Esophagus squamous epithelium (tissue), 5 donors: ENCODE measurements at regions not wholly inside any gene's neighbourhood (a gene's known extent, or its start where the extent isn't known, plus 50 kb on each side); places are given as distances from the start of the nearest gene placed in this dataset.
"Not testable (repeated sequence)": the region's sequence is repeated elsewhere in the genome, so short reads cannot be mapped to it uniquely, and the experiment has no call there.

Experiments used
- DNase-seq: peaks from one replicate; lab custom pipeline; 2025; lab: John Stamatoyannopoulos, UW
- H3K27ac ChIP-seq, 4 donors: fragments of 200-600 bp; sonication (generic); one replicate each; pipeline ENCODE4 v1.5.1; 2016 to 2019; ENCODE audit warnings: mild to moderate bottlenecking in 1 of 4
- H3K27me3 ChIP-seq, 4 donors: fragments of 200-600 bp; sonication (generic); 1 replicate in 3 of 4; 2 replicates in 1 of 4; pipeline versions ENCODE4 v1.5.1 to v1.6.0; 2017 to 2021; ENCODE audit warnings: antibody characterized with exemption in 1 of 4
- H3K36me3 ChIP-seq, 3 donors: fragments of 200-600 bp; sonication (generic); one replicate each; pipeline ENCODE4 v1.5.1; 2016 to 2019
- H3K4me1 ChIP-seq, 3 donors: fragments of 200-600 bp; sonication (generic); one replicate each; pipeline ENCODE4 v1.5.1; 2017 to 2019
- H3K4me3 ChIP-seq, 4 donors: fragments of 200-600 bp; sonication (generic); 1 replicate in 3 of 4; 2 replicates in 1 of 4; pipeline ENCODE4 v1.5.1; 2016 to 2019; ENCODE audit warnings: mild to moderate bottlenecking in 2 of 4, moderate library complexity in 1 of 4
- H3K9me3 ChIP-seq, 3 donors: fragments of 200-600 bp; sonication (generic); one replicate each; pipeline ENCODE4 v1.5.1; 2016 to 2019
- CTCF ChIP-seq, 6 experiments: fragments of 450-650 bp in 4 of 6; fragments of 200-600 bp in 2 of 6; sonication (generic) in 2 of 6; IDR thresholded peaks; one replicate each; pipeline ENCODE4 v1.5.1; 2016 to 2019; ENCODE audit warnings: antibody characterized with exemption in 6 of 6, mild to moderate bottlenecking in 4 of 6, moderate library complexity in 4 of 6
- POLR2A ChIP-seq, 4 donors: fragments of 450-650 bp; IDR thresholded peaks; one replicate each; pipeline ENCODE4 v1.6.1; 2017; ENCODE audit warnings: antibody characterized with exemption in 4 of 4, mild to moderate bottlenecking in 4 of 4, moderate library complexity in 3 of 4
- WGBS, 2 donors: methylation state at CpG; one replicate each; pipeline ENCODE4 v1.1.5; 2018; 5-methylcytosine and 5-hydroxymethylcytosine counted together
- intact Hi-C: fragments of 100-400 bp; cut with DNase I; formaldehyde crosslinking; loops from one replicate; pipeline ENCODE4 v1.15.0; 2022
- donor health status: DM: yes; HTN: yes; CAD: no.

DNA sequence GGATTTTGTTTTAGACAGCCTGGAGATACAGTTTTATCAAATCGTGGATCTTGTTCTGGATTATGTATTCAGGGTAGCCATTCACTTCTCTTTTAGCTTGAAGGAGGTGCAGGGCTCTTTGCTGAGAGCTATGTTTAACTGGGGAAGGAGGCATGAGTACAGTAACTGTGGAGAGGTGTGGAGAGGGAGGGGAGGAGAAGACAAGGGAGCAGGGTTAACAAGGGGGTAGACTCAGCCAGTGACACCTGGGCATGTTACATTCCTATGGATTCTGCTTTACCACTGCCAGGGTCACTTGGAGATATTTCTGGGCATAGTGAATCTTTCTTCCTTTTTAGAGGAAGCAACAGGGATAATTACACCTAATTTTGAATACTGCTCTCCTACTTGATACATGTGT, 536.0 kb downstream of the TMEM135 start:
- no peaks in the 10 kb centered on the region for H3K27me3 ChIP-seq
- DNase-seq = no peak
- H3K4me1 ChIP-seq = no peaks in the 10 kb centered on the region
- H3K27ac ChIP-seq = no peak overlapping the region
- H3K4me3 ChIP-seq = no peak overlapping the region
- intact Hi-C loops = no loop called here
- WGBS, 2 donors = 42 to 68% methylated on average over 1 of the region's 1 CpG
- H3K9me3 ChIP-seq = no peaks in the 10 kb centered on the region
- TF ChIP-seq CTCF (IDR thresholded peaks at IDR 0.05) (no peak), POLR2A (IDR thresholded peaks at IDR 0.05) (no peak)
- H3K36me3 ChIP-seq = no peaks in the 10 kb centered on the region

DNA sequence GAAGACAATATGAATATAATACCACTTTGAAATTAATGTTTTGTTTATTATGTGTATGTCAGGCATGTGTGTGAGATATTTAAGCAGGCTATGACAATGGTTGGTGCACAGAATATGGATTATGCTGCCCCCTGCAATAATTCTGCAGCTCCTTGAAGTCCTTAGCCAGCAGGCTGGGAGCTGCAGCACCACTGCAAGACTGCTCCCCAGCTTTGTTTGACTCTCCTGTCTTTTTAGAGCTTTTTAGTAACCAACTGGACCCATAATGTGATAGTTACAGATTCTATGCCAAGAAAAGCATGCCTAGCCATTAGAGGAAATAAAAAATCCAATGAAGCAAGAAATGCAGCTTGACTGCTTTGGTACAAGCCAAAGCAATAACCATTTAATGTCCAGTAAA, 535.1 kb downstream of the TMEM135 start:
- TF ChIP-seq CTCF (IDR thresholded peaks at IDR 0.05) (no peak), POLR2A (IDR thresholded peaks at IDR 0.05) (no peak)

GRCh38 chr11:87560352-87560751, 522.6 kb downstream of the TMEM135 start:
- H3K27ac ChIP-seq = no peak overlapping the region
- no peak for TF ChIP-seq POLR2A (IDR thresholded peaks at IDR 0.05)
- no peak for TF ChIP-seq CTCF (IDR thresholded peaks at IDR 0.05)
- H3K4me1 ChIP-seq = no peaks in the 10 kb centered on the region
- H3K9me3 ChIP-seq = no peaks in the 10 kb centered on the region
- no peak for DNase-seq
- no peak overlapping the region for H3K4me3 ChIP-seq
- H3K27me3 ChIP-seq = no peaks in the 10 kb centered on the region
- WGBS, 2 donors = 85 to 100% methylated on average over 1 of the region's 1 CpG
- intact Hi-C loops = no loop called here
- H3K36me3 ChIP-seq = no peaks in the 10 kb centered on the region

More for the DNA sequence above, 535.1 kb downstream of the TMEM135 start:
- H3K4me1 ChIP-seq = no peaks in the 10 kb centered on the region
- H3K27ac ChIP-seq = no peak overlapping the region
- H3K4me3 ChIP-seq = no peak overlapping the region
- intact Hi-C loops = no loop called here
- H3K36me3 ChIP-seq = no peaks in the 10 kb centered on the region
- no peaks in the 10 kb centered on the region for H3K9me3 ChIP-seq
- no peaks in the 10 kb centered on the region for H3K27me3 ChIP-seq
- no peak for DNase-seq

- H3K4me1 ChIP-seq, H3K9me3 ChIP-seq, H3K27ac ChIP-seq, DNase-seq, H3K27me3 ChIP-seq, H3K4me3 ChIP-seq, intact Hi-C loops, H3K36me3 ChIP-seq: not testable (repeated sequence)
- 44 to 68% methylated on average over 2 to 3 of the region's 3 CpGs for WGBS, 2 donors
Measured at GRCh38 chr11:87559852-87560251, 522.1 kb downstream of the TMEM135 start.

GRCh38 chr11:87555101-87555500, 517.4 kb downstream of the TMEM135 start:
- Histone ChIP-seq H3K4me3 (no peak overlapping the region), H3K9me3 (no peaks in the 10 kb centered on the region), H3K36me3 (no peaks in the 10 kb centered on the region), H3K27me3 (no peaks in the 10 kb centered on the region), H3K27ac (no peak overlapping the region), H3K4me1 (no peaks in the 10 kb centered on the region)
- no peak for DNase-seq
- intact Hi-C loops = no loop called here
- whole genome bisulfite sequencing, 2 donors = 72 to 84% methylated on average over 2 of the region's 2 CpGs
- no peak for TF ChIP-seq CTCF (IDR thresholded peaks at IDR 0.05)
- no peak for TF ChIP-seq POLR2A (IDR thresholded peaks at IDR 0.05)

DNA sequence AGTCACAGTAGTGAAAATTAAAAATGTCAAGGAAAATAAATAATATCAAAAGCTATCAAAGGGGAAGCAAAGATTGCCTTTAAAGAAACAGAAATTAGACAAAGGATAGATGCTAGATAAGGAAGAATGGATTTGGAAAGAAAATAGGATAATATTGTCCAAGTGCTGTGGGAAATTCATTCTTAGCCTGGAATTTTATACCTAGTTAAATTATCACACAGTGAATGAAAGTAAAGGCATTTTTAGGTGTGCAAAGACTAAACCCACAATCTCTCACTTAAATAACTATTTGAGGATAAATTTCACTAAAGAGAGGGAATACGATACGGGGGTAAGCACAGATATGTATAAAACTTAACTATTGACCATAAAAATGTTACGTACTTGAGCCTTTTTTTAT, 511.1 kb downstream of the TMEM135 start:
- Histone ChIP-seq H3K27ac (no peak overlapping the region), H3K27me3 (no peaks in the 10 kb centered on the region), H3K36me3 (no peaks in the 10 kb centered on the region), H3K4me3 (no peak overlapping the region), H3K9me3 (peaks cover 0 to 13% (median 3%) of the 10 kb centered on the region in 3 donors), H3K4me1 (no peaks in the 10 kb centered on the region)
- TF ChIP-seq POLR2A (IDR thresholded peaks at IDR 0.05) = no peak
- TF ChIP-seq CTCF (IDR thresholded peaks at IDR 0.05) = no peak
- DNase-seq = no peak
- 69 to 88% methylated on average over 3 of the region's 3 CpGs for WGBS, 2 donors
- intact Hi-C loops = no loop called here
